ENCODE measurements at regions not wholly inside any gene's neighbourhood (a gene's known extent, or its start where the extent isn't known, plus 50 kb on each side); places are given as distances from the start of the nearest gene placed in this dataset.

- ChIA-PET CTCF (no interaction called here), POLR2A (ENCODE audit: low non-redundant PET) (no interaction called here)
- H3K27ac ChIP-seq: no peak overlapping the region
- TF ChIP-seq, protein P1, sequence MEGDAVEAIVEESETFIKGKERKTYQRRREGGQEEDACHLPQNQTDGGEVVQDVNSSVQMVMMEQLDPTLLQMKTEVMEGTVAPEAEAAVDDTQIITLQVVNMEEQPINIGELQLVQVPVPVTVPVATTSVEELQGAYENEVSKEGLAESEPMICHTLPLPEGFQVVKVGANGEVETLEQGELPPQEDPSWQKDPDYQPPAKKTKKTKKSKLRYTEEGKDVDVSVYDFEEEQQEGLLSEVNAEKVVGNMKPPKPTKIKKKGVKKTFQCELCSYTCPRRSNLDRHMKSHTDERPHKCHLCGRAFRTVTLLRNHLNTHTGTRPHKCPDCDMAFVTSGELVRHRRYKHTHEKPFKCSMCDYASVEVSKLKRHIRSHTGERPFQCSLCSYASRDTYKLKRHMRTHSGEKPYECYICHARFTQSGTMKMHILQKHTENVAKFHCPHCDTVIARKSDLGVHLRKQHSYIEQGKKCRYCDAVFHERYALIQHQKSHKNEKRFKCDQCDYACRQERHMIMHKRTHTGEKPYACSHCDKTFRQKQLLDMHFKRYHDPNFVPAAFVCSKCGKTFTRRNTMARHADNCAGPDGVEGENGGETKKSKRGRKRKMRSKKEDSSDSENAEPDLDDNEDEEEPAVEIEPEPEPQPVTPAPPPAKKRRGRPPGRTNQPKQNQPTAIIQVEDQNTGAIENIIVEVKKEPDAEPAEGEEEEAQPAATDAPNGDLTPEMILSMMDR (conservative IDR thresholded peaks at IDR 0.05; ENCODE audit: low read depth): no peak
- DNase-seq (ENCODE audit: low spot score): no peak
These were observed 874.3 kb upstream of the ADAMTS5 start for GRCh38 chr21:27841084-27841672.

DNA sequence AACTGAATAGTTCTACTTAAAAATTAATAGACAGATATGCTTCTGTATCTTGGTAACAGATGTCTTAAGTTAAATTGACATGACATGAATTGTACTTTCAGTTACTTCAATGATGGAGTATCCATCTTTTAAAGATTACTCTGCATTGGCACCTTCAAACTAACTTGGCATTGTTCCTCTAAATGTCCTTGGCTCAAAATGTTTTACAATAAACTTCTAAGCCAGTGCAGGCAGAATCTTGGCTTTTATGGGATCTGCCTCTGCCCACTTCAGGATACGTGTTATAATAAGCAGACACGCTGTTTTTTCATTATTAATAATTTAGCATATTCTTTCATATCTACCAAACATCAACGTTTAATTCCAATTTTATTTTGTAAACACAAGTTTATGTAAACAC is 873.4 kb upstream of the ADAMTS5 start:
- TF ChIP-seq, protein P1 (conservative IDR thresholded peaks at IDR 0.05; ENCODE audit: low read depth): no peak
- no peak for DNase-seq (ENCODE audit: low spot score)
- CTCF ChIA-PET: no interaction called here
- POLR2A ChIA-PET (ENCODE audit: low non-redundant PET): no interaction called here
- H3K27ac ChIP-seq: no peak overlapping the region

- CTCF ChIA-PET: no interaction called here
- TF ChIP-seq, protein P1 (conservative IDR thresholded peaks at IDR 0.05; ENCODE audit: low read depth): no peak
- no peak overlapping the region for H3K27ac ChIP-seq
- DNase-seq (ENCODE audit: low spot score): no peak
- POLR2A ChIA-PET (ENCODE audit: low non-redundant PET): no interaction called here
These were observed 872.7 kb upstream of the ADAMTS5 start for GRCh38 chr21:27839512-27840115.

DNA sequence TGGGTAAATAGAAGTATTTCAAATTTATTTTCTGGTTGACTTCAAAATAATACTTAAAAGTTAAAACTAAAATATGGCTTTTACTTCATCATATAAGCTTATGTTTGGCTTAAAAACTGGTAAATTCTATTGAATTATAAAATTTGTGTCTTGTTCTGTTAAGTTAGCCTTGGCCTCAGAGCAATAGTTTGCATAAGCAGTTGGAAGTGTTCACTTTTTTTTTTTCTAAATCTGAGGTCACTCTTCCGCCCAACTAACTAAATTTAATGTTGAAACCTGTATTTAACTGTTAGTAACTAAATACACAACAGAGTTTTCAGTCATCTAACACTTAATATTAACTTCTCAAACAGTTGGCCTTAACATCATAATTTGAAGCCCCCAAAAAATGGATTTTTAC is 871.7 kb upstream of the ADAMTS5 start:
- CTCF ChIA-PET: no interaction called here
- POLR2A ChIA-PET (ENCODE audit: low non-redundant PET): no interaction called here
- DNase-seq (ENCODE audit: low spot score): no peak
- TF ChIP-seq, protein P1 (conservative IDR thresholded peaks at IDR 0.05; ENCODE audit: low read depth): no peak
- H3K27ac ChIP-seq: no peak overlapping the region

DNA sequence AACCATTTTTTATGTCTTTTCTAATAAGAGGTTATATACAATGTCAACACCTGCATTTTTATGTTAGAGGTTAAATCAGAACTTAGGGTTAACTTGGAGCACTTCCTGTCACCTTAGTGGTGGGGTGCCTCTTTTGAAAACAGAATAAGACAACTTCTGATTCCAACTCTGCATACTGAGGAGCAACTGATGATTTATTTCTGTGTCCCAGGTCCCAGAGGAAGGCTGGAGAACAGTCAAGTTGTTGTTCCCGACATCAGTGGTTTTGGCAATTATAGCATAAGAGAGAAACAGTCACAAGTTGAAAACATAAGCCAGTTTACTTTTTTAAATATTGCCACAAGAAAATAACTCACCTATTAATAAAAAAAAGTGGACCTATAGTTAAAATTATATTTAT is 871.0 kb upstream of the ADAMTS5 start:
- no peak overlapping the region for H3K27ac ChIP-seq
- DNase-seq (ENCODE audit: low spot score): no peak
- CTCF ChIA-PET: no interaction called here
- POLR2A ChIA-PET (ENCODE audit: low non-redundant PET): no interaction called here
- TF ChIP-seq, protein P1 (conservative IDR thresholded peaks at IDR 0.05; ENCODE audit: low read depth): no peak

- DNase-seq (ENCODE audit: low spot score): no peak
- H3K27ac ChIP-seq: no peak overlapping the region
- ChIA-PET CTCF (no interaction called here), POLR2A (ENCODE audit: low non-redundant PET) (no interaction called here)
- TF ChIP-seq, protein P1 (conservative IDR thresholded peaks at IDR 0.05; ENCODE audit: low read depth): no peak
These were observed 866.4 kb upstream of the ADAMTS5 start for GRCh38 chr21:27833298-27833697.

Data from RWPE1 (cell line).